ENCODE measurements at regions not wholly inside any gene's neighbourhood (a gene's known extent, or its start where the extent isn't known, plus 50 kb on each side); places are given as distances from the start of the nearest gene placed in this dataset.

GRCh38 chr10:36211856-36212255, 569.8 kb upstream of the FZD8 start:
- TF ChIP-seq CTCF (IDR thresholded peaks at IDR 0.05; ENCODE audit: control extremely low read depth in 1 of 3, insufficient read depth in 1 of 3, low read depth in 1 of 3, low read length in 3 of 3) (no peak), MAX (IDR thresholded peaks at IDR 0.05) (no peak), CREB1 (IDR thresholded peaks at IDR 0.05) (no peak), SIX5 (IDR thresholded peaks at IDR 0.05; ENCODE audit: low read depth, low read length) (no peak), YY1 (IDR thresholded peaks at IDR 0.05; ENCODE audit: low read depth, low read length) (no peak), EGR1 (IDR thresholded peaks at IDR 0.05; ENCODE audit: borderline replicate concordance, low read depth, low read length) (no peak)
